NCI-H2227 treated with DMSO at 0.1 percent for 48 hours (cell line): ENCODE measurements at regions not wholly inside any gene's neighbourhood (a gene's known extent, or its start where the extent isn't known, plus 50 kb on each side); places are given as distances from the start of the nearest gene placed in this dataset.

Source experiments
- DNase-seq: peaks from one replicate; lab custom pipeline; 2025; lab: John Stamatoyannopoulos, UW

GRCh38 chr2:129709001-129709955 is 270.2 kb upstream of the RAB6C start:
- no peak for DNase-seq

DNA sequence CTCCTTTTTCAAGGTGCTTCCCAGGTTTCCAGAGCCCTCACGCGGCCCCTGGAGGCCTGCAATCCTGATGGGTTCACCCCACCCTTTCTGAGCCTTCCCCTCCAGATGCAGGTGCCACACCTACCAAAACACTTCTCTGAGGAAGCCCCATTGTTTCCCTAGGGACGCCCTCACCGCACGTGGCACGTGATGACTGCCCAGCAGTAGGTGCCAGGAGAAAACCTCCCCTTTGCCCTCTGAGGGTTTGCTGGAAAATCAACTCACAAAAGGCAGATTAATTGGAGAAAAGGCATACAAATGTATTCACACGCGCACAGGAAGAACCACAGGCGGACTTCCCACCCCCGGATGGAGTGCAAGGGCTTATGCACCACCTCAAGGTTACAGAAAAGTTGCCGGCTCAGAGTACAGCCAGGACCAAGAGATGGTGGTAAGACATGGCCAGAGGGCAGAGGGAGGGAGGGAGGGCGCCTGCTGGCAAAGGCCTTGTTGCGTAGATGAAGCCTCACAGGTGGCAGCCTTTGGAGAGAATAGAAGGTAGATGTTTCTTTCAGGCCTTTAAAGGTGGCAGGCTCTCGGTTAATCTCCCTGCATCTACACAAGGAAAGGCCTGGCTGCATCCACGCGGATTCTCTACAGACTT is 269.4 kb upstream of the RAB6C start:
- no peak for DNase-seq

DNA sequence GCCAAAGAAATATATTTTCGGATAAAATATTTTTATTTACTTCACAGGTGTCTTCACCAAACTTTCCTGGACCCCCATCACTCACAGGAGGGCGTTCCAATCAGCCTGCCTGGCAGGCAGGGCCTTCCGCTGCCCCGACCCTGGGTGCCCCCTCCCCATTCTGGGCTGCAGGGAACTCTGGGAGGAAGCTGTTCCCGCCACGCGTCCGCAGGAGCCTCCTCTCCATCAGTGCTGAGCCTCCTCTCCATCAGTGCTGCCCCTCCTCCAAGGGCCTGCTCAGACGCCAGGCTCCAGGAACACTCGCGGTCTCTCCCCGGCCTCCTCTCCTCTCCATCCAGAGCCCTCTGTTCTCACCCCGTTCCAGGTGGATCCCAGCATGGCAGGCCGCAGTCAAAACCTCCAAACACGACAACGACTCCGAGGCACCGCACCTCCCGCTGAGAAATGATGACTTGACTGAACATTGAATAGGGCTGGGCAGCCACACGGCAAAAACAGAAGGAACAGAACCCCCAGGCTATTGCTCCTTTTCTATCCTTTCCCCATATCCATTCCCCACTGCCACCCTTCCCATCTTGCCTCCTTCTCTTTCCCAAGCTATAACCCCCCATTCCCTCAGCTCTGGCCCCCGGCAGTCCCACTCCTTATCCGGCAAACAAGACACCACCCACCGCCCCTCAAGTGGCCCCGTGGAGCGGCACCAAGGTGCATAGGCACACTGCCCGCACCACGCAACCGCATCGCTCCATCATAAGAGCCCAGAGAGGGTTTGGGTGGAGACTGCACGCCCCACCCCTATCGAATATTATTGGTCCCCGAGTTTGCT is 268.6 kb upstream of the RAB6C start:
- no peak for DNase-seq

DNA sequence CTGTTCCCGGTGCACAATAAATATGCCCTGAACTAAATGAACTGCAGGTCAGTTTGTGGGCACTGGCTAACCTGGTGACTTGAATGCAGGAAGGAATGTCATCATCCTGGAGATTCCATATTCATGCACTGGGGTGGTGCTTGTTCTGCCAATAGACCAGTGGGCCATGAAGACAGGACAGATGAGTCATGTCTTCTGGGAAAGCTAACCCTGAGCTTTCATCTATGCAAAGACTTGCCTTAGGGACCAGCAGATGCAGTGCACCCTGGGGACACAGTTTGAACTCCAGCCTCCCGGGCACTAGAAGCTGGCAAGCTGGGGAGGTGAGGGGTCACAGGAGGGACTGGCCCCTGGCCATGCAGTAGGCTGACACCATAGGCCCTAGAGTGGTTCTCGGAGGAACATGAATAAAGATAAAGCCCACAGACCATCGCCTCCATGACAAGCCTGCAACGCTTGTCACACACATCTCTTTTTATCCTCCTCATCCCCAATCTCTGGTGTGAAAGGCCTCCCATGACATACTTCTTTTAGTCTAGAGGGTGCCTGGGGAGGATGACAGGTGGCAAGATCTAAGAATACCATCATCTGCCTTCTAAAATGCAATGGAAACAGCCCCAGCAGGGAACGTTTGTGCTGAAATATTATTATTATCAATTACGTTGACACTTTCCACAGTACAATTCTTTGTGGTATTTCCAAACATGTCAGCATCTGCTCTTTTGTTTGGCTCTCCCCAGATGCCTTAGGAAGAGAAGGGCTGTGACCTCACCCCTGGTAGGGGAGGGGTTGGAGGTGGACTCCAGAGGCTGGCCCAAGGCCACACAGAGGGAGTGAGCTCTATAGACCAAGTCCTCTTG is 267.4 kb upstream of the RAB6C start:
- no peak for DNase-seq

DNA sequence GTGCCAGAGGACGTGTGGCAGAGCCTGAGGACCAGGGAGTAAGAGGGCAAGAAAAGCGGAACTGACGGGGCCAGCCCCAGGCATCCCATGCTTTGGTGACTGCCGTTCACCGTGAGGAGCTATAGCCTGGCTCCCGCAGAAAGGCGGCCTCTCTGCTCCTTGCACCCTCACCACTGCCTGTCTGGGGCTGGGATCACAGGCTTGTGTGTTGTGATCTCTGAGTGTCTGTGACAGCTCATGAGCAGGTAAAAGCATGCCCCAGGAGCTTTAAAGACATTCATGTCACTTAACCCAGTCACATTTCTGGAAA is 266.8 kb upstream of the RAB6C start:
- DNase-seq: no peak

DNA sequence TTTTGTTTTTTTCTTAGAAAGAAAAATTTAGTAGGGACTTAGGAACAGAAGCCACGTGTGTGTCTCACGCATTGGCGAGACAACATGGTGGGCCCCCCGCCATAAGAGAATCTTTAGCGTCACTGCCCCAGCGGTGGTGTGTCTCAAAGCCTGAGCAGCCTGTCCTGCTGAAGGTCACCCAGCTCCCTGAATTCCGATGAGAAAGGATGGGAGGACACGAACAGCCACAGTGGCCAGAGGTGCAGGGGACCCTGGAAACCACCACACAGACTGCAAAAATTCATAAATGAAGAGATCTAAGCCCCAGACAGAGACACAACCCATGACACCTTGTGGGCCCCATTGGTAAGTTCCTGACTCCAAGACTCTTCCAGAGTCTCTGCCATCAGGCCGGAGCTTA is 266.1 kb upstream of the RAB6C start:
- no peak for DNase-seq

GRCh38 chr2:129716781-129717559 is 262.5 kb upstream of the RAB6C start:
- no peak for DNase-seq

GRCh38 chr2:129717560-129718130 is 261.8 kb upstream of the RAB6C start:
- no peak for DNase-seq

DNA sequence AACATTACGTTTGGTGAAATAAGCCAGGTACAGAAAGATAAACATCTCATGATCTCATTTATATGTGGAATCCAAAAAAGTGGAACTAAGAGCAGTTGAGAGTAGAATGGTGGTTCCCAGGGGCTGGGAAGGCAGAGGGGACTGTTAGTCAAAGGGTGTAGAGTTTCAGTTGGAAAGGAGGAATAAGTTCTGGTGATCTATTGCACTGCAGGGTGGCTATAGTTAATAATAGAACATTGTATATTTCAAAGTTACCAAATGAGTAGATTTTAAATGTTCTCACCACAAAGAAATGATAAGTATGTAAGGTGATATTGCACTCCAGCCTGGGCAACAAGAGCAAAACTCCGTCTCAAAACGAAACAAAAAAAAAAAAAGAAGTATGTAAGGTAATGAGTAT is 260.1 kb upstream of the RAB6C start:
- no peak for DNase-seq

DNA sequence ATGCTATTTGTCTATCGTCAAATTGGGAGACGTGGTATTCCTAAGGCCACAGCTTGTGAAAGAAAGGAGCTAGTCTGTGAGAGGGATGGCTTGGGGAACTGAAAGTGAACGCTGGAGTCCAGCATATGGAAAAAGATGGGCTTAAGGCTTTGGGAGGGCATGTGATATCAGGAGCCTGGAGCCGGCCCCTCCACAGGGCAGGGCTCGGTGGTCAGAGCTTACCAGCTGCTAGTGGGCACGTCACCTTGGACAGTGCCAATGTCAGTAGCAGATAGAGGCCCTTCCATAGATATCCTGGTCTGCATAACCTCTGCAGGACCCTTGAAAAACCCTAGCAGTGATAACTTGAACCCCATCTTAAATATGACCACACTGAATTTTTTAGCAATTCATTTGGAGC is 259.1 kb upstream of the RAB6C start:
- no peak for DNase-seq

GRCh38 chr2:129720761-129721160 is 258.7 kb upstream of the RAB6C start:
- DNase-seq: no peak

GRCh38 chr2:129721236-129721635 is 258.2 kb upstream of the RAB6C start:
- no peak for DNase-seq

DNA sequence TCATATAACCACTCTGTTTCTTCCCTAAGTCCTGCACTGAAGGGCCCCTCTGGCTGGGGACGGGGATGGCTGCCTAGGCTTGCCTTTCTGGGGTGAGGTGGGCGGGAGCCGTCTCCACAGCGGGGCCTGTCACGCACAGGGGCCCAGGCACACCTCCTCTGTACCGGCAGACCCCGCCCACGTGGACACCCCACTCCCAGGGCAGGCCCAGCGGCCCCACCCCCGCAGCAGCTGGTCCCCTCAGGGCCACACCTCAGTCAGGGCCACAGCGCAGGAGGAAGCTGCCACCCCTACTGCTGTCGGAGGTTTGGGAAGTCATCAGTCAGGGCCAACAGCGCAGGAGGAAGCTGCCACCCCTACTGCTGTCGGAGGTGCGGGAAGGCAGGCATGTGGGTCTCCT is 257.6 kb upstream of the RAB6C start:
- no peak for DNase-seq

DNA sequence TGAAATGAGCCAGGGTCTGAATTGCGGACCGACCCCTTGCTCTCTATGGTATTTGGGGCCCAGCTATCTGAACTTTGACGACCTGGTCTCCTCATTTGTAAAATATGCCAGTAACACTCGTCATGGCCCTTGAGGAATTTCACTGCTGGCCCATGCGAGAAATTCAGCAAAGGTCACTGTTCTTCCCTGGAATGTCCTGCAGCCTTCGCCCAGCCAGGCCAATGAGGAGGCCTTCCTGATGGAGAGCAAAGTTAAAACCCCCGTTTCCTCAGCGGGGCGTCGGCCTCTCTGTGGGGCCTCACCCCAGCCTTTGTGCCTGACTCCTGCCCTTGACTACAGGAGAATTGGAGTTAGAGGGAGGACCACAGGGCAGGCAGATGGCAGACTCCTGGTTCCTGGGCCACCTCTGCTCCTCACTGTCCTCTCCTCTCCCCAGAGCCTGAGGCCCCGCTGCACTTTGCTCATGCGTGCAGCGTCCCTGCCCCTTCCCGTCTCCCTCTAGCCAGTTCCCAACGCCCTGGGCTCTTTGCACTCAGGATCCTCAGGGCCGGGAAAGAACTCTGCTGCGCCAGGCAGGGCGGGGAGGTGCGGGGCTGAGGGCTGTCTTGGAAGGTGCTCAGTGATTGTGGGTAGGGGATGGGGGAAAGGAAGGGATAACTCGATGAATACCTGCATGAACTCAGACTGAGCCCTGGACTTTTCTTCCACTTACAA is 257.0 kb upstream of the RAB6C start:
- no peak for DNase-seq

GRCh38 chr2:129723277-129724020 is 256.0 kb upstream of the RAB6C start:
- DNase-seq: no peak

DNA sequence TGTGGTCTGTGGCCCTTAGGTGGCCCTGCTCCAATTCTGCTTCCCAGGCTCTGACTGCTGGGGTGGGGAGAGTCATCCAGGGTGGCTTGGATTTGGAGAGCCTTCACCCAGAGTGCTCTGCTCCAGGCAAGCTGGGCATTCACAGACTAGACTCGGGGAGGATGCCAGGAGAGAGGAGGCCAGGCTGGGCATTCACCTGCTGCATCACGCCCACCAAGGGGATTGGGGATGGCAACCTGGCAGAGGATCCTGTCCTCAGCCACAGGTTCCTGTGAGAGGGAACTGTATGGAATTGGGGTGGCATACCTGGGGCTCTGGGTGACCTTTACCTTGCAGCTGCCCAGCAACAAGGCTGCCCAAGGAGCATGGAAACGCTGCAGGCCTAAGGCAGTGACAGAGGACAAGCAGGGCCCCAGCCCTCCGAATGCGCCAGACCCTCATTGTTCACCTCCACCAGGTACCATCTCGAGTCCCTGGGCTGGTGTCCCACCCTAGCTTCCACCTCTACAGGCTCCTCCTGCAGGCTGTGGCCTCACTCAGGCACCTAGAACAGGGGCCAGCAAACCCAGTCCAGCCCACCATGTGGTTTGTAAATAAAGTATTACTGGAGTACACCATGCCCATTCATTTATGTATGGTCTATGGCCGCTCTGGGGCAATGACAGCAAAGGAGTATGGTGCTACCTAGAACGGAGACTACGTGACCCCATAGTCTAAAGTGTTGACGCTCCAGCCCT is 255.3 kb upstream of the RAB6C start:
- no peak for DNase-seq

DNA sequence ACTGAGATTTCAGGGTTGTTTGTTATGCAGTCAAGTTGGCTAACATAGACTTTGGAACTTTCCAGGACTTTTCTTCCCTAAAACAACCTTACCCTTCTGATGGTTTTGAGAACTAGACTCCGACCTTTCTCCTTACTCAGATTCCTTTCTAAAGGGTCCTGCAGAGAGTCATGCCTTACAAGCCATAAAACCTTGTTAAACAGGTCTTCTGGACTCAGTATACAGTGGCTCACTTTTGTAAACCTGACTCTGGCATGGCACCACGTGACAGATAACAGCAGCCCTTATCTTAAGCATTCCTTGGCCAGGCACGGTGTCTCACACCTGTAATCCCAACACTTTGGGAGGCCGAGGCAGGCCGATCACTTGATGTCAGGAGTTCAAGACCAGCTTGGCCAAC is 253.2 kb upstream of the RAB6C start:
- DNase-seq: no peak

- DNase-seq: no peak
Measured at GRCh38 chr2:129727286-129727685, 252.2 kb upstream of the RAB6C start.
